Endothelial cell (in vitro differentiated cells): ENCODE measurements at regions not wholly inside any gene's neighbourhood (a gene's known extent, or its start where the extent isn't known, plus 50 kb on each side); places are given as distances from the start of the nearest gene placed in this dataset.

Experiments used
- DNase-seq: peaks from one replicate; pipeline ENCODE4 v3.0.0; 2021; ENCODE audit warnings: low spot score
- H3K27ac Mint-ChIP-seq: one replicate; pipeline ENCODE4 v1.8.0; 2021; ENCODE audit warnings: mixed read lengths, inconsistent platforms; ENCODE audit not compliant: unreplicated experiment
- H3K27me3 Mint-ChIP-seq: one replicate; pipeline ENCODE4 v1.8.0; 2021; ENCODE audit warnings: mild to moderate bottlenecking, moderate library complexity, mixed read lengths, inconsistent platforms; ENCODE audit not compliant: unreplicated experiment
- H3K36me3 Mint-ChIP-seq: one replicate; pipeline ENCODE4 v1.8.0; 2021; ENCODE audit warnings: mild to moderate bottlenecking, low read depth, mixed read lengths, inconsistent platforms; ENCODE audit not compliant: unreplicated experiment
- H3K4me1 Mint-ChIP-seq: one replicate; pipeline ENCODE4 v1.8.0; 2021; ENCODE audit warnings: mild to moderate bottlenecking, mixed read lengths, inconsistent platforms; ENCODE audit not compliant: unreplicated experiment
- H3K4me3 Mint-ChIP-seq: one replicate; pipeline ENCODE4 v1.8.0; 2021; ENCODE audit warnings: mild to moderate bottlenecking, mixed read lengths, inconsistent platforms; ENCODE audit not compliant: unreplicated experiment
- H3K9me3 Mint-ChIP-seq: one replicate; pipeline ENCODE4 v1.8.0; 2021; ENCODE audit warnings: mixed read lengths, inconsistent platforms; ENCODE audit not compliant: unreplicated experiment
- TF ChIP-seq, protein P1 (sequence below): fragments of 200-600 bp; sonication (generic); IDR thresholded peaks from one replicate; pipeline ENCODE4 v1.5.0; 2021; ENCODE audit warnings: antibody characterized with exemption; ENCODE audit not compliant: unreplicated experiment

DNA sequence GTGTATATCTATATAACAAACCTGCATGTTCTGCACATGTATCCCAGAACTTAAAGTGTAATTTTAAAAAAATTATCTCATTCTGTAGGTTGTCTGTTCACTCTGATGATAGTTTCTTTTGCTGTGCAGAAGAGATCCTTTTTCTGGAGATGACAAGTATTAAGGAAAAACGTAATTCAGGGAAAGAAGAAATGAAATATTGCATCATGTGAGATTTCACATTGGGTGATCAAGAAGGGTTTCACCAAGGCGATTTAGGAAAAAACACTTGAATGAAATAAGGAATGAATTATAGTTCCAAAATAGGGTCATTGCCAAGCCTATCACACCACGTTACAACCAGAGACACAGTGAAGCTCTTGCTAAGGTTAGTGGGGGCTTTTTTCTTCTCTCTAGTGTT, 227.9 kb downstream of the HNRNPD start:
- Mint-ChIP-seq H3K4me1 (peaks cover 16% of the 10 kb centered on the region), H3K27ac (no peak overlapping the region), H3K9me3 (no peaks in the 10 kb centered on the region), H3K36me3 (no peaks in the 10 kb centered on the region), H3K4me3 (no peak overlapping the region), H3K27me3 (no peaks in the 10 kb centered on the region)
- TF ChIP-seq, protein P1, sequence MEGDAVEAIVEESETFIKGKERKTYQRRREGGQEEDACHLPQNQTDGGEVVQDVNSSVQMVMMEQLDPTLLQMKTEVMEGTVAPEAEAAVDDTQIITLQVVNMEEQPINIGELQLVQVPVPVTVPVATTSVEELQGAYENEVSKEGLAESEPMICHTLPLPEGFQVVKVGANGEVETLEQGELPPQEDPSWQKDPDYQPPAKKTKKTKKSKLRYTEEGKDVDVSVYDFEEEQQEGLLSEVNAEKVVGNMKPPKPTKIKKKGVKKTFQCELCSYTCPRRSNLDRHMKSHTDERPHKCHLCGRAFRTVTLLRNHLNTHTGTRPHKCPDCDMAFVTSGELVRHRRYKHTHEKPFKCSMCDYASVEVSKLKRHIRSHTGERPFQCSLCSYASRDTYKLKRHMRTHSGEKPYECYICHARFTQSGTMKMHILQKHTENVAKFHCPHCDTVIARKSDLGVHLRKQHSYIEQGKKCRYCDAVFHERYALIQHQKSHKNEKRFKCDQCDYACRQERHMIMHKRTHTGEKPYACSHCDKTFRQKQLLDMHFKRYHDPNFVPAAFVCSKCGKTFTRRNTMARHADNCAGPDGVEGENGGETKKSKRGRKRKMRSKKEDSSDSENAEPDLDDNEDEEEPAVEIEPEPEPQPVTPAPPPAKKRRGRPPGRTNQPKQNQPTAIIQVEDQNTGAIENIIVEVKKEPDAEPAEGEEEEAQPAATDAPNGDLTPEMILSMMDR: no peak
- DNase-seq: no peak

DNA sequence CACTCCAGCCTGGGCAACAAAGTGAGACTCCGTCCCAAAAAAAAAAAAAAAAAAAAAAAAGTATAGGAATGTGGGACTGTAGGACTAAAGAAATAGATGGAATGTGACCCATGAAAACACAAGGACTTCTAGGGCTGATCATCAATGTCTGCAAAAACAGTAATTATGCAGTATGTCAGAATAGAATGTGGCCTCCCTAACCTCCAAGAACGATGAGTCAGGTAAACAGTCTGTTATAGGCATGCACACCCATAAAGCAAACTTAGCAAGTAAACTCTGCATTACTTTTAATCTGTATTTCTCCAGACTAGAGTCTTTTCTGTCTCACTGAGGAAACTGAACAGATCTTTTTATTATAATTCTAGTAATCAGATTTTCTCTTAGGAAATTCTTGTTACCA, 233.4 kb downstream of the HNRNPD start:
- H3K36me3 Mint-ChIP-seq: no peaks in the 10 kb centered on the region
- TF ChIP-seq, protein P1: no peak
- DNase-seq: no peak
- no peaks in the 10 kb centered on the region for H3K27me3 Mint-ChIP-seq
- peaks cover 16% of the 10 kb centered on the region for H3K4me1 Mint-ChIP-seq
- no peak overlapping the region for H3K27ac Mint-ChIP-seq
- H3K4me3 Mint-ChIP-seq: no peak overlapping the region
- H3K9me3 Mint-ChIP-seq: no peaks in the 10 kb centered on the region

DNA sequence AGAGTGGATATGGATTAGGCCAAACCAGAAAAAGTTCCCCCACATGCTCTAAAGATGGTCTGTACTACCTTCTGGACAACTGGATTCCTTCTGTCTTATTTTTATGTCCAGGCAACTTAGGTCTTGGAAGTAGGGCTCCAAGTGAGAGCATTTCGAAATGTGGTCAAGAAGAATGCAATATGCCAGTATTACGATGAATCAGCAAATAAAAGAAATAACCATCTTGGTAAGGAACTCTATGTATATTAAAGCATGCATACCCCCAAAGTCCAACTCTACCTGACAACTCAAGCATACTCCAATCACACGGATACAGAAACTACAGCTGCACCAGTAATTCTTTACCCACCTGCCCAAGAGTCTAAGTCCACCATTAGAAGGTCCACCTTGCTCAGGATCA, 234.5 kb downstream of the HNRNPD start:
- Mint-ChIP-seq H3K36me3 (no peaks in the 10 kb centered on the region), H3K9me3 (no peaks in the 10 kb centered on the region), H3K27ac (no peak overlapping the region), H3K27me3 (no peaks in the 10 kb centered on the region), H3K4me1 (peaks cover 7% of the 10 kb centered on the region), H3K4me3 (no peak overlapping the region)
- TF ChIP-seq, protein P1: no peak
- no peak for DNase-seq

- Mint-ChIP-seq H3K4me1 (no peaks in the 10 kb centered on the region), H3K27me3 (no peaks in the 10 kb centered on the region), H3K4me3 (no peak overlapping the region), H3K9me3 (no peaks in the 10 kb centered on the region), H3K36me3 (no peaks in the 10 kb centered on the region), H3K27ac (no peak overlapping the region)
- no peak for DNase-seq
- TF ChIP-seq, protein P1: no peak
These were observed 235.4 kb downstream of the HNRNPD start for GRCh38 chr4:82138374-82138773.

DNA sequence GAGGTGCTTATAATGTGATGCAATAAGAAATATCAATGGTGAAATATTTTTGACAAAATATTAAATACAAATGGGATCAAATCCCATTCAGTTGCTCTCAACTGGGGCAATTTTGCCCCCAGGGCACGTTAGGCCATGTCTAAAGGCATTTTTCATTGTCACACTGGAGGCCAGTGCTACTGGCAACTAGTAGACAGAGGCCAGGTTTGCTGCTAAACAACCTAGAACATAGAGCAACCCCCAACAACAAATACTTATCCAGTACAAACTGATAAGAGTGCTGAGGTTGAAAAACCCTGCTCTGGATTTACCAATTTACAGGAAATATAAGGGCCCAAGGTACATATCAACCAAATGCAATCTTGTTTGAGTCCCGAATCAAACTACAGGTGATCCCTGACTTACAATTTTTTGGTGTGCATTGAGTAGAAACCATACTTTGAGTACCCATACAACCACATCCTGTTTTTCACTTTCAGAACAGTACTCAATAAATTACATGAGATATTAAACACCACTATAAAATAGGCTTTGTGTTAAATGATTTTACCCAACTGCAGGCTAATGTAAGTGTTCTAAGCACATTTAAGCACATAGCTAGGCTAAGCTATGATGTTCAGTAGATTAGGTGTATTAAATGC, 237.5 kb downstream of the HNRNPD start:
- H3K4me1 Mint-ChIP-seq: no peaks in the 10 kb centered on the region
- no peak overlapping the region for H3K4me3 Mint-ChIP-seq
- TF ChIP-seq, protein P1: no peak
- no peak overlapping the region for H3K27ac Mint-ChIP-seq
- H3K27me3 Mint-ChIP-seq: no peaks in the 10 kb centered on the region
- H3K9me3 Mint-ChIP-seq: no peaks in the 10 kb centered on the region
- DNase-seq: no peak
- H3K36me3 Mint-ChIP-seq: no peaks in the 10 kb centered on the region
